ENCODE measurements at regions not wholly inside any gene's neighbourhood (a gene's known extent, or its start where the extent isn't known, plus 50 kb on each side); places are given as distances from the start of the nearest gene placed in this dataset.
"Not testable (repeated sequence)": the region's sequence is repeated elsewhere in the genome, so short reads cannot be mapped to it uniquely, and the experiment has no call there.

DNA sequence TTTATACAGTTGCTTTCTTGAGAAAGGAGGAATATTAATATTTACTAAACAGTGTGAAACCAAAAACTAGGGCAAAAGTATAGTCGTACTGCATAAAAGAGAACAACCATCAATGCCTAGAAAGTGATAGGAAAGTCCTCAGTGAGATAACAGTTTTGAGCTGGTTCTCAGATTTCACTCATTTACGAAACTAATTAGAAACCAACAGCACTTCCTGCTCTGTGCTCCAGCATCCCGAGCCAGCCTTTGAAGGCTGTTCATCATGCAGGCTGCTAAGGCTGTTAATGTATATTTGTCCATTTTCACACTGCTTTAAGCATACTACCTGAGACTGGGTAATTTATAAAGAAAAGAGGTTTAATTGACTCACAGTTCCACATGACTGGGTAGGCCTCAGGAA, 2039.9 kb downstream of the EFNA5 start (continued):
- no peak for TF ChIP-seq SP1 (IDR thresholded peaks at IDR 0.05)
- TF ChIP-seq GABPA (IDR thresholded peaks at IDR 0.05 in 1 of 2, conservative IDR thresholded peaks at IDR 0.05 in 1 of 2) = no peak

DNA sequence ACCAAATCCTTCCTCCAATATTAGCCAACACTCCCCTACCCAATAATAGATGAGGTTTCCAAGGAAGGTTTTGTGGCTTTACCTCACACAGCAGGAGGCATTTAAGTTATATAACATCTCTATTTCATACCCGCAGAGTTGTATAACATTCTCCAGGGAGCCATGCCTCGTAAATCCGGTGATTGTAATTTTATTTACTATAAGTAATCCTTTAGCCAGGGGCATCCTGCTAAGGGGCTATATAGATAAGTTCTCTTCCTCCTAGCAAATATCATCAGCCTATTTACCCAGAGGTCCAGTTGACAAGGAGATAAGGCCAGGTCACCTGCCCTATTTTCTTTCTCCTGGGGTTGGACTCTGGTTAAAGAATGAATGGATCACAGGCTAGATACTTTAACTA, 2051.0 kb downstream of the EFNA5 start:
- 28% methylated on average over 3 of the region's 3 CpGs for WGBS
- Histone ChIP-seq H3K9me3 (ENCODE audit: control insufficient read depth in 4 of 4, low read length in 3 of 4) (no peaks in the 10 kb centered on the region), H3K9ac (ENCODE audit: low read depth in 1 of 2, low read length in 2 of 2) (no peak overlapping the region), H3K4me3 (ENCODE audit: low read depth in 1 of 3, low read length in 3 of 3) (no peak overlapping the region), H3K4me1 (ENCODE audit: control insufficient read depth in 4 of 4, insufficient read depth in 4 of 4, low read length in 3 of 4) (no peaks in the 10 kb centered on the region), H3K36me3 (ENCODE audit: control insufficient read depth in 4 of 4, insufficient read depth in 3 of 4, low read depth in 1 of 4, low read length in 3 of 4) (no peaks in the 10 kb centered on the region), H3K27ac (ENCODE audit: low read depth in 1 of 2, low read length in 2 of 2) (no peak overlapping the region), H3K27me3 (ENCODE audit: control insufficient read depth in 4 of 4, insufficient read depth in 4 of 4, low read length in 3 of 4) (no peaks in the 10 kb centered on the region)
- DNase-seq (ENCODE audit: low spot score) = no peak
- TF ChIP-seq FOXA1 (IDR thresholded peaks at IDR 0.05) = no peak

DNA sequence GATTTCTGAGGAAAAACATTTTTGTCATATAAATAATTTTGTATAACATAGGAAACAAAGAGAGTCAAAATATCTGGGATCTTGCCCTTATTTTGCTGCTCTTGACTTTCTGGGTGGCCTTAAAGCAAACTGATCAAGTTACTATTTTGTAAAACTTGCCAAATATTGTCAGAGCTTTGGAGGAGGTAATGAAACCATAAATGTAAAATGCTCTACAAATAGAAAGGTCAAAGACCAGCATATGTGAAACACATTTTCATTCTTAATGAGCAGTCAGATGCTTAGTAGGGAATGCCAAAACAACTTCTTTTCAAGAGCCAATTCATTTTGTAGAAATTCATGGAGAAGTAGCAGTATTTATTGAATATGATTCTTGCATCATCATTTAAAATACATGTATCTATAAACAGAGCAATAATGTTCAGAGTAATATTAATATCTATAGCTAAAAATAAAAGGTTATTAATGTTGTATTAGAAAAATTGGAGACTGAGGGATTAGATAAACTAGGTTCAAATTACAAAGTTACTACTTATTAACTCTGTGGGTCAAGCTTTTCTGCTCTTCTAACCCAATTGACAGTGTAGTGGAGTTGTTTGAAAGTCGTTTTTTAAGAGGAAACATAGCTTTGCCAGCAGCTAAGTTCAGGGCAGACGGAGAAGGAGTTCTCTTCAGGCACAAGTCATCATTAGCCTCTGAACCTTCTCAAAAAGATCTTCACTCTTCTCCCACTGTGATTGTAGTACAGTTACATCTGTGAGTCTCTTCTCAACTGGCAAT, 2053.1 kb downstream of the EFNA5 start:
- 23% methylated on average over 2 of the region's 2 CpGs for WGBS
- TF ChIP-seq GABPA (IDR thresholded peaks at IDR 0.05 in 1 of 2, conservative IDR thresholded peaks at IDR 0.05 in 1 of 2) = no peak
- TF ChIP-seq, protein P1, sequence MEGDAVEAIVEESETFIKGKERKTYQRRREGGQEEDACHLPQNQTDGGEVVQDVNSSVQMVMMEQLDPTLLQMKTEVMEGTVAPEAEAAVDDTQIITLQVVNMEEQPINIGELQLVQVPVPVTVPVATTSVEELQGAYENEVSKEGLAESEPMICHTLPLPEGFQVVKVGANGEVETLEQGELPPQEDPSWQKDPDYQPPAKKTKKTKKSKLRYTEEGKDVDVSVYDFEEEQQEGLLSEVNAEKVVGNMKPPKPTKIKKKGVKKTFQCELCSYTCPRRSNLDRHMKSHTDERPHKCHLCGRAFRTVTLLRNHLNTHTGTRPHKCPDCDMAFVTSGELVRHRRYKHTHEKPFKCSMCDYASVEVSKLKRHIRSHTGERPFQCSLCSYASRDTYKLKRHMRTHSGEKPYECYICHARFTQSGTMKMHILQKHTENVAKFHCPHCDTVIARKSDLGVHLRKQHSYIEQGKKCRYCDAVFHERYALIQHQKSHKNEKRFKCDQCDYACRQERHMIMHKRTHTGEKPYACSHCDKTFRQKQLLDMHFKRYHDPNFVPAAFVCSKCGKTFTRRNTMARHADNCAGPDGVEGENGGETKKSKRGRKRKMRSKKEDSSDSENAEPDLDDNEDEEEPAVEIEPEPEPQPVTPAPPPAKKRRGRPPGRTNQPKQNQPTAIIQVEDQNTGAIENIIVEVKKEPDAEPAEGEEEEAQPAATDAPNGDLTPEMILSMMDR (IDR thresholded peaks at IDR 0.05; ENCODE audit: low read depth, low read length, missing input control) = no peak
- TF ChIP-seq NR2F2 (IDR thresholded peaks at IDR 0.05) = no peak
- TF ChIP-seq, protein P2, sequence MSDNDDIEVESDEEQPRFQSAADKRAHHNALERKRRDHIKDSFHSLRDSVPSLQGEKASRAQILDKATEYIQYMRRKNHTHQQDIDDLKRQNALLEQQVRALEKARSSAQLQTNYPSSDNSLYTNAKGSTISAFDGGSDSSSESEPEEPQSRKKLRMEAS (IDR thresholded peaks at IDR 0.05) = no peak
- TF ChIP-seq SP1 (IDR thresholded peaks at IDR 0.05) = no peak
- no peak for TF ChIP-seq HNF4A (conservative IDR thresholded peaks at IDR 0.05)
- no peak for TF ChIP-seq EGR1 (IDR thresholded peaks at IDR 0.05; ENCODE audit: low read depth in 2 of 2)
- no peak for TF ChIP-seq RXRA (IDR thresholded peaks at IDR 0.05)
- TF ChIP-seq TAF1 (conservative IDR thresholded peaks at IDR 0.05) = no peak
- no peak for TF ChIP-seq JUND (IDR thresholded peaks at IDR 0.05)
- TF ChIP-seq HNF4G (IDR thresholded peaks at IDR 0.05) = no peak
- no peaks in the 10 kb centered on the region for H3K4me1 ChIP-seq (ENCODE audit: control insufficient read depth in 4 of 4, insufficient read depth in 4 of 4, low read length in 3 of 4)
- no peak overlapping the region for H3K9ac ChIP-seq (ENCODE audit: low read depth in 1 of 2, low read length in 2 of 2)
- H3K4me3 ChIP-seq (ENCODE audit: low read depth in 1 of 3, low read length in 3 of 3) = no peak overlapping the region
- no peaks in the 10 kb centered on the region for H3K36me3 ChIP-seq (ENCODE audit: control insufficient read depth in 4 of 4, insufficient read depth in 3 of 4, low read depth in 1 of 4, low read length in 3 of 4)
- H3K27ac ChIP-seq (ENCODE audit: low read depth in 1 of 2, low read length in 2 of 2) = no peak overlapping the region
- H3K27me3 ChIP-seq (ENCODE audit: control insufficient read depth in 4 of 4, insufficient read depth in 4 of 4, low read length in 3 of 4) = no peaks in the 10 kb centered on the region
- H3K9me3 ChIP-seq (ENCODE audit: control insufficient read depth in 4 of 4, low read length in 3 of 4) = no peaks in the 10 kb centered on the region
- no peak for DNase-seq (ENCODE audit: low spot score)

DNA sequence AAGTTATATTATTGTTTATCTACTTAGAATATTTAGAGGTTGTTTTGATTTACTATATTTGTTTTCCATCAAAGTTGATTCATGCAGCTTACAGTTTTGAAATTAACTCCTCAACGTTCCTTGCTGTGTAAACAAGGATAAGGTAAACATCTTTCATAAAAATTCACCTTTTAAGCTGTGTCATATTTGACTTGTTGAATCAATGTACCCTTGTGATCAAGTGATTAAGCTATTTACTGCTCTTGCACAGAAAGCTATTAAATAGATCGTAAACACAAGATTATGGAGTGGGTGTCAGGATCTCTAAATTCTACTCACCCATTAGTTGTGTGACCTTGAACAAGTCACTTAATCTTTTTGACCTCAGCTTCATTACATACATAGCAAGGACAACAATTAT, 2054.0 kb upstream of the NUDT12 start:
- H3K27me3 ChIP-seq (ENCODE audit: control insufficient read depth in 4 of 4, insufficient read depth in 4 of 4, low read length in 3 of 4) = no peaks in the 10 kb centered on the region
- no peaks in the 10 kb centered on the region for H3K9me3 ChIP-seq (ENCODE audit: control insufficient read depth in 4 of 4, low read length in 3 of 4)
- H3K36me3 ChIP-seq (ENCODE audit: control insufficient read depth in 4 of 4, insufficient read depth in 3 of 4, low read depth in 1 of 4, low read length in 3 of 4) = no peaks in the 10 kb centered on the region
- H3K9ac ChIP-seq (ENCODE audit: low read depth in 1 of 2, low read length in 2 of 2) = no peak overlapping the region
- H3K4me3 ChIP-seq (ENCODE audit: low read depth in 1 of 3, low read length in 3 of 3) = no peak overlapping the region
- H3K4me1 ChIP-seq (ENCODE audit: control insufficient read depth in 4 of 4, insufficient read depth in 4 of 4, low read length in 3 of 4) = no peaks in the 10 kb centered on the region
- no peak for DNase-seq (ENCODE audit: low spot score)
- WGBS = 37% methylated on average over 2 of the region's 2 CpGs
- TF ChIP-seq, protein P3, sequence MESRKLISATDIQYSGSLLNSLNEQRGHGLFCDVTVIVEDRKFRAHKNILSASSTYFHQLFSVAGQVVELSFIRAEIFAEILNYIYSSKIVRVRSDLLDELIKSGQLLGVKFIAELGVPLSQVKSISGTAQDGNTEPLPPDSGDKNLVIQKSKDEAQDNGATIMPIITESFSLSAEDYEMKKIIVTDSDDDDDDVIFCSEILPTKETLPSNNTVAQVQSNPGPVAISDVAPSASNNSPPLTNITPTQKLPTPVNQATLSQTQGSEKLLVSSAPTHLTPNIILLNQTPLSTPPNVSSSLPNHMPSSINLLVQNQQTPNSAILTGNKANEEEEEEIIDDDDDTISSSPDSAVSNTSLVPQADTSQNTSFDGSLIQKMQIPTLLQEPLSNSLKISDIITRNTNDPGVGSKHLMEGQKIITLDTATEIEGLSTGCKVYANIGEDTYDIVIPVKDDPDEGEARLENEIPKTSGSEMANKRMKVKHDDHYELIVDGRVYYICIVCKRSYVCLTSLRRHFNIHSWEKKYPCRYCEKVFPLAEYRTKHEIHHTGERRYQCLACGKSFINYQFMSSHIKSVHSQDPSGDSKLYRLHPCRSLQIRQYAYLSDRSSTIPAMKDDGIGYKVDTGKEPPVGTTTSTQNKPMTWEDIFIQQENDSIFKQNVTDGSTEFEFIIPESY (IDR thresholded peaks at IDR 0.05) = no peak
- no peak for TF ChIP-seq SP1 (IDR thresholded peaks at IDR 0.05)
- TF ChIP-seq HNF4G (IDR thresholded peaks at IDR 0.05) = no peak
- TF ChIP-seq YY1 (IDR thresholded peaks at IDR 0.05) = no peak
- TF ChIP-seq, protein P2 (IDR thresholded peaks at IDR 0.05) = no peak
- TF ChIP-seq JUND (IDR thresholded peaks at IDR 0.05) = no peak
- TF ChIP-seq FOXA1 (IDR thresholded peaks at IDR 0.05) = no peak
- TF ChIP-seq TAF1 (conservative IDR thresholded peaks at IDR 0.05) = no peak
- TF ChIP-seq RXRA (IDR thresholded peaks at IDR 0.05) = no peak
- H3K27ac ChIP-seq (ENCODE audit: low read depth in 1 of 2, low read length in 2 of 2) = no peak overlapping the region

GRCh38 chr5:105602406-105602805, 2039.8 kb upstream of the NUDT12 start:
- H3K27me3 ChIP-seq (ENCODE audit: control insufficient read depth in 4 of 4, insufficient read depth in 4 of 4, low read length in 3 of 4); H3K4me1 ChIP-seq (ENCODE audit: control insufficient read depth in 4 of 4, insufficient read depth in 4 of 4, low read length in 3 of 4); H3K4me3 ChIP-seq (ENCODE audit: low read depth in 1 of 3, low read length in 3 of 3); H3K9ac ChIP-seq (ENCODE audit: low read depth in 1 of 2, low read length in 2 of 2); H3K9me3 ChIP-seq (ENCODE audit: control insufficient read depth in 4 of 4, low read length in 3 of 4); DNase-seq (ENCODE audit: low spot score); H3K36me3 ChIP-seq (ENCODE audit: control insufficient read depth in 4 of 4, insufficient read depth in 3 of 4, low read depth in 1 of 4, low read length in 3 of 4); H3K27ac ChIP-seq (ENCODE audit: low read depth in 1 of 2, low read length in 2 of 2): not testable (repeated sequence)

All from liver (tissue), 8 donors.